NT2/D1 (cell line): ENCODE measurements at regions not wholly inside any gene's neighbourhood (a gene's known extent, or its start where the extent isn't known, plus 50 kb on each side); places are given as distances from the start of the nearest gene placed in this dataset.

Experiments
- SUZ12 ChIP-seq: IDR thresholded peaks from 2 replicates; pipeline ENCODE4 v1.6.1; 2011; ENCODE audit not compliant: insufficient read length, insufficient read depth; ENCODE audit errors: extremely low read depth
- ZNF274 ChIP-seq: IDR thresholded peaks from 2 replicates; pipeline ENCODE4 v1.6.1; 2011; ENCODE audit warnings: mild to moderate bottlenecking, low read depth, low read length

GRCh38 chr3:73733746-73734145 lies 109.0 kb upstream of the PDZRN3 start:
- TF ChIP-seq ZNF274 (no peak), SUZ12 (no peak)
